ENCODE measurements at regions not wholly inside any gene's neighbourhood (a gene's known extent, or its start where the extent isn't known, plus 50 kb on each side); places are given as distances from the start of the nearest gene placed in this dataset.
"Not testable (repeated sequence)": the region's sequence is repeated elsewhere in the genome, so short reads cannot be mapped to it uniquely, and the experiment has no call there.

DNA sequence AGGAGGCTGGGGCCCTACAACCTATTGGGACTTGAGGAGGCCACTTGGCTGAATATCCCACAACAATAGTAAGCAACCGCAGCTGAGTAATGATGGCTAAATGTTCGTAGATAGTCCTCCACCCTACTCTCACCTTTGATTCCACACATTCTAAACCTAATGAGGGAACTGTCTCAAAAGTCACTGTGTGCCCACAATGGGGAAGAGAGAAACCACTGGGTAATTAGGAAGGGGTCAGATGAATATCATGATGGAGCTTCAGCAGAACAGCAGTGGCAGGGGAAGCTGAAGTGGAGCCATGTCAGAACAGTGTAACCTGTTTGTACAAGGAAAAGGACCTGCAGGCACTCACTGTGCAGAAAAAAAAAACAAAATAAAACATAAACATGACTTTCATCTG lies 81.4 kb upstream of the POMZP3 start:
- not testable (repeated sequence) for TF ChIP-seq GABPA (IDR thresholded peaks at IDR 0.05 in 1 of 2, conservative IDR thresholded peaks at IDR 0.05 in 1 of 2); TAF1 (conservative IDR thresholded peaks at IDR 0.05)
- TF ChIP-seq, protein P1, sequence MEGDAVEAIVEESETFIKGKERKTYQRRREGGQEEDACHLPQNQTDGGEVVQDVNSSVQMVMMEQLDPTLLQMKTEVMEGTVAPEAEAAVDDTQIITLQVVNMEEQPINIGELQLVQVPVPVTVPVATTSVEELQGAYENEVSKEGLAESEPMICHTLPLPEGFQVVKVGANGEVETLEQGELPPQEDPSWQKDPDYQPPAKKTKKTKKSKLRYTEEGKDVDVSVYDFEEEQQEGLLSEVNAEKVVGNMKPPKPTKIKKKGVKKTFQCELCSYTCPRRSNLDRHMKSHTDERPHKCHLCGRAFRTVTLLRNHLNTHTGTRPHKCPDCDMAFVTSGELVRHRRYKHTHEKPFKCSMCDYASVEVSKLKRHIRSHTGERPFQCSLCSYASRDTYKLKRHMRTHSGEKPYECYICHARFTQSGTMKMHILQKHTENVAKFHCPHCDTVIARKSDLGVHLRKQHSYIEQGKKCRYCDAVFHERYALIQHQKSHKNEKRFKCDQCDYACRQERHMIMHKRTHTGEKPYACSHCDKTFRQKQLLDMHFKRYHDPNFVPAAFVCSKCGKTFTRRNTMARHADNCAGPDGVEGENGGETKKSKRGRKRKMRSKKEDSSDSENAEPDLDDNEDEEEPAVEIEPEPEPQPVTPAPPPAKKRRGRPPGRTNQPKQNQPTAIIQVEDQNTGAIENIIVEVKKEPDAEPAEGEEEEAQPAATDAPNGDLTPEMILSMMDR (IDR thresholded peaks at IDR 0.05; ENCODE audit: low read depth, low read length, missing input control), result not testable (repeated sequence)
